GM20431 (cell line): ENCODE measurements at regions not wholly inside any gene's neighbourhood (a gene's known extent, or its start where the extent isn't known, plus 50 kb on each side); places are given as distances from the start of the nearest gene placed in this dataset.
"Not testable (repeated sequence)": the region's sequence is repeated elsewhere in the genome, so short reads cannot be mapped to it uniquely, and the experiment has no call there.

Source experiments
- in situ Hi-C: fragments of 300-500 bp; cut with MseI, MboI; formaldehyde crosslinking; loops from one replicate; pipeline ENCODE4 v1.15.0; 2020; ENCODE audit warnings: low sequenced_read_pairs; ENCODE audit not compliant: unreplicated experiment

DNA sequence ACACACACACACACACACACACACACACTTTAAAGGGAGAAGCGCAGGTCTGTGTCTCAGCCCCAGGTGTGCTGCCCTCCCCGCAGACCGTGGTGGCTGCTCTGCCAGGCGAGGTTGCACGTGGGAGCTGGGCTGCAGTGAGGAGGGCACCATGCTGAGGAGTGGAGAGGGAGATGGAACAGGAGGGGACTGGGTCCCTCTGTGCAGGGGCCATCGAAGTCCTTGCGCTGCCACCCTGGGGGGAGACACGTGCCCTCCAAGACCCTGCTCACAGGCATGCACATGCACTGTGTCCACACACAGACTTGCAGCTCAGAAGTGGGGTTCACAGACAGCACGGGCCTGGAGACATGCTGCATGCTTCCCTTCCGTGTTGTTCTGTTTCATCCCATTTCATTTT, 65.5 kb upstream of the HGFAC start:
- in situ Hi-C loops = no loop called here

DNA sequence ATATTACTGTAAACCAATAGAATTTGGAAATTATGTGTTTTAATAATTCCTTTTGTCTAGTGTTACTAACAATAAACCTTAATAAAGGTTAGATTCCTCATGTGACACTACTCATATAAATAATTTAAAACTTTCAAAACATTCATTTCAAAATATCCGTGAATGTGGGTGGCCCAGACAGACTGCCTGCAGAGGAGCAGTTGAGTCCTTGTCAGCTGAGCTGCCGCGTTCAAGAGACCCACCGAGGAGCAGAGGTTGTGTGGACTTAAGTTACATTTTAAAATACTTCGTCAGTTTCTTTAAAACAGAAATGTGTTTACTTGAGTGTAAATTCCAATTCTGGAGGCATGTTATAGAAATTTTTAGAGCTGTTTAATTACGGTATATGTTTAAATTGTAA, 64.2 kb upstream of the HGFAC start:
- in situ Hi-C loops = no loop called here

- in situ Hi-C loops = not testable (repeated sequence)
These were observed 61.4 kb upstream of the HGFAC start for GRCh38 chr4:3380336-3380735.

DNA sequence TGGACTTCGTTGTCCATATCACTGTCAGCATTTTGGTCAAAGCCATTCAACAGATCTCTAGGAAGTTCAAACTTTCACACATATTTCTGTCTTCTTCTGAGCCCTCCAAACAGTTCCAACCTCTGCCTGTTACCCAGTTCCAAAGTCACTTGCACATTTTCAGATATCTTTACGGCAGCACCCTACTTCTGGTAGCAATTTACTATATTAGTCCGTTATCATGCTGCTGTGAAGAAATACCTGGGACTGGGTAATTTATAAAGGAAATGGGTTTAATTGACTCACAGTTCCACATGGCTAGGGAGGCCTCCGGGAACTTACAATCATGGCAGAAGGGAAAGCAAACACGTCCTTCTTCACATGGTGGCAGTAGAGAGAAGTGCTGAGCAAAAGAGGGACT, 60.6 kb upstream of the HGFAC start:
- in situ Hi-C loops = not testable (repeated sequence)

DNA sequence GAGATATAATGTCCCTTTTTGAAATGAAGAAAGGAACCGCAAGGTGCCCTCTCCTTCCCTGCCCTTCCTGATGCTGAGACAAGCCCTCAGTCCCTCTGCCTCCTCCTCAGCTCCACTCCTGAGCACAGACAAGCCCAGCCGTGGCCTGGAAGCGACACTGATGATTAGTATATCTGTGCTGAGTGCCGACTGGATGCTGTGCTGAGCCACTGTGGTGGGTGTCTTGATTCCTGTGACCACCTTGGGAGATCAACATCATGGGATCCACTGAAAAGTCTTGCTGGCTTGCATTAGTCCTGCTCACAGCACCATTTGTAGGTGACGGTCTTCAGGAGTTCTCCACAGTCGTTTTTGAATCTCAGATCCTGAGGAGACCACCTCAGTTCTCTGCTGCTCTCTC, 59.5 kb upstream of the HGFAC start:
- in situ Hi-C loops = no loop called here

- in situ Hi-C loops = no loop called here
These were observed 57.4 kb upstream of the HGFAC start for GRCh38 chr4:3384391-3384770.

DNA sequence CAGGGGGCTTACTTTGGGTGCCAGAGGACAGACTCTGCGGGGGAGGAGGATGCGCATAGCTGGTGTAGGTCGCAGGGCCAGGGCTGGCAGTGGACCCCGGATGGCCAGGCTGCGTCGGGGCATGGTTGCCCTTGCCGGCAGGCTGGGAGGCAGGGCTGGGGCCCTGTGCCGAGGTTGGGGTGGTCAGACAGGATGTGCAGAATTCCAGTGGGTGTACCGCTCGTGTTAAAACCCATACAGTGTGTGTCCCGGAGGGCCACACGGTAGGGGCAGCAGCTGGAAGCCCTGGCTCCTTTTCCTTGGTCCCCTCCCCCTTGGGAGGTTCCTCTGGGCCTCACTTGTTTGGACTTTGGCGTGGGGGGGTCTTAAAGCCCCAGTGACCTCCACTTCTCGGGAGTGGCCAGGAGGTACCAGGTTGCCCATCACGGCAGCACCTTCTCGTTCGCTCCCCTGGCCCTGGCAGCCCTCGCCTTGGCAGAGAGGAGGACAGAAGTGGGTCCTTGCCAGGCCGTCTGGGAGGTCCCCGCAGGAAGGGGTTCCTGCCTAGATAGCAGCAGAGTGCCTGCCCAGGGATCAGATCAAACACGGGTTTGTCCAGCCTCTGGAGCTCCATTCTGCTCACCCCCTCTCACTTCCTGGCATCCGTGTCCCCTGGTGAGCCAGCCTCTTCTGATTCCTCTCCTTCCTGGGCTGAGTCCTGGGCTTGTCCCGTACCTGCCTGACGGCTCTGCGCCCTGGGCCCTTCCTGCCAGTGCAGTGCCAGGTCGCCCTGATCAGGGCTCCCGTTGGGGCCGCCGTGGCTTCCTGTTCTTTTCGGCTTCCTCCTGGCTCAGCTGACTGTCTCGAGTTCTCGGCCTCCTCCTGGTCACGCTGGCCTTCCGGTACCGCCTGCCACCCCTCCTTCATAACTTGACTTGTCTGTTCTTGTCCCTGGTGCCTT, 56.7 kb upstream of the HGFAC start:
- in situ Hi-C loops = no loop called here

GRCh38 chr4:3385711-3386420, 55.9 kb upstream of the HGFAC start:
- in situ Hi-C loops = no loop called here

DNA sequence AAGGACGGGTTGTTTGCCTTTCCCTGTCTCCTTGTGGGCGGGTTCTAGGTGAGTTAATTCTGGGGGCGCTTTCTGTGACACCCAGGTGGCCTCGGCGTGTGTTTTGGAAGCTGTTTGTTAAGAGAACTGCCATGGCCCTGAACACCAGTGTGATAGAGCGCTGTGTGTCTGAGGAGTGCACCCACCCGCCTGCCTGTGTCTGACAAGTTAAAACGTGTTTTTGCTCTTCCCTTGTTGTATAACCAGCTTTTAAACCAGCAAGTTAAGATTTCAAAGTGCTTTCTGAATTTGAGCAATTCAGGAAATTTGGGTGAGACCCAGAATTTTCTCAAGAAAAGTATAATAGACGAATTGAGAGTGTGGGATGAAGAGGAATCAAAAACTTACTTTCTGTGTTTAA, 55.2 kb upstream of the HGFAC start:
- in situ Hi-C loops = no loop called here

GRCh38 chr4:3387154-3387942, 54.4 kb upstream of the HGFAC start:
- in situ Hi-C loops = no loop called here

- in situ Hi-C loops = no loop called here
These were observed 53.8 kb upstream of the HGFAC start for GRCh38 chr4:3387943-3388361.

- in situ Hi-C loops = no loop called here
These were observed 53.1 kb upstream of the HGFAC start for GRCh38 chr4:3388471-3389232.

DNA sequence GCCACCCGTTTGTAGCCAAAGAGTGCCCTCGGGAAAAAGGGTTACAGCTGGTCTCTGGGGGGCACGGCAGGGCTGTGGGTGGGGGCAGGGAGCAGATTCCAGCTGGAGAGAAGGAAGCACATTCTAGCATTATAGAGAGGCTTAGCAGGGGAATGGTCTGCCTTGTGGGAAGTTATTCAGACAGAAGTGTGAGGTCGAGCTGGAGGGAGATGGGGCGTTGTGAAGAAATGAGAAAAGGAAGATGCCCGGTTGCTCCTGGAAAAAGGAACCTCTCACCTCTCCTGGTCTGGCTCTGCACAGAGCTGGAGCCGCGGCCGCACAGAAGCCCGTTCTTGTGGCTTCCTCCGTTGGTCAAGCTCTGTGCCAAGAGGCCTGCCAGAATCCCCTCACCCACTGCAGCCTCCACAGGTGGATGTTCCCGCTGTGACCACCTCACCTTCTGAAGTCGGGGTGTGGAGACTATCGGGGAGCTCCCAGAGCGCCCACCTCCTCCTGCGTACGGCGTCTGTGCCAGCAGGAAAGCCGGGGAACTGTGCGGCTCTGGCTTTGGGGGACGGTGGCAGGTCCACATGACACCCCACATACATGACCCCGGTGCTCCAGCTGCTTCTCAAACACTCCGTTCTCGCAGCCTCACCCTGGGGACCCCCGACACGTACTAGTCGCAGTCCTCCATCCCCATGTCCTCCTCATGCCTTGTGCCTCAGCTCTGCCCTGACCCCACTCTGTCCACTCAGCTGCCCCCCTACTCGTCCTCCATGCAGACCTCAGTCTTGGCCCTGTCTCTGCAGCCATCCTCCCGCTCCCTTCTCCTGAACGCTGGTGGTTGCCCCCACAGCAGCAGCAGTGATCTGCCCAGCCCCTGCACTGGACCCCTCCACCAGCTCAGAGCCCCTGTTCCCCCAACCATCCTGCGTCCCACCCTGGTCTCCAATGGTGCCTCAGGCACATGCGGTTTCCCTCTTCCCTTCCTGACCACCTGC, 52.2 kb upstream of the HGFAC start:
- in situ Hi-C loops = no loop called here

GRCh38 chr4:3390288-3390811, 51.4 kb upstream of the HGFAC start:
- in situ Hi-C loops = no loop called here

DNA sequence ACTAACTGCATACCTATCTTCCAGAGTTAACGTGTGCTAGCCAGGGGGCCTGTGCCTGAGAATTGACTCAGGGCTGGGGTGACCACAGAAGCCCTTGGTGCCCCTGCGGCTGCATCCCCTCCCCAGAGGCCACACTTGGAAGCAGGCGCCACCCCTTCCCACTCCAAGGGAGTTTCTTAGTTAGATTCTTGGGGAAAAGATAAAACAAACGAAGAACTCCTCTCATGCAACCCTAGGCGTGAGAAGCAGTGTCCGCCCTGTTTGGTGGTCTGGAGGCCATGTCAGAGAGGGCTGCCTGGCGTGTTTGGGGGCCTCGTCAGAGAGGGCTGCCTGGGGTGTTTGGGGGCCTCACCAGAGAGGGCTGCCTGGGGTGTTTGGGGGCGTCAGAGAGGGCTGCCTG, 50.3 kb upstream of the HGFAC start:
- in situ Hi-C loops = no loop called here
